Liver (tissue), 8 donors: ENCODE measurements at regions not wholly inside any gene's neighbourhood (a gene's known extent, or its start where the extent isn't known, plus 50 kb on each side); places are given as distances from the start of the nearest gene placed in this dataset.

Experiments used
- DNase-seq: peaks from one replicate; pipeline ENCODE4 v3.0.0-alpha.2; 2017; ENCODE audit warnings: low spot score
- H3K27ac ChIP-seq, 2 donors: one replicate each; pipeline ENCODE4 v1.7.0; 2013; ENCODE audit warnings: inconsistent platforms in 2 of 2, low read length in 2 of 2, control low read depth in 1 of 2, low read depth in 1 of 2, mild to moderate bottlenecking in 1 of 2
- H3K27me3 ChIP-seq, 4 donors: one replicate each; pipeline versions ENCODE4 v1.6.1 to v1.7.0; 2013; ENCODE audit warnings: low read length in 3 of 4, inconsistent platforms in 1 of 4, mild to moderate bottlenecking in 1 of 4, moderate library complexity in 1 of 4; ENCODE audit not compliant: control insufficient read depth in 4 of 4, insufficient read depth in 4 of 4
- H3K36me3 ChIP-seq, 4 donors: one replicate each; pipeline versions ENCODE4 v1.6.1 to v1.7.0; 2013; ENCODE audit warnings: low read length in 3 of 4, mild to moderate bottlenecking in 3 of 4, low read depth in 1 of 4, moderate library complexity in 1 of 4; ENCODE audit not compliant: control insufficient read depth in 4 of 4, insufficient read depth in 3 of 4
- H3K4me1 ChIP-seq, 4 donors: one replicate each; pipeline versions ENCODE4 v1.6.1 to v1.7.0; 2013; ENCODE audit warnings: low read length in 3 of 4, mild to moderate bottlenecking in 3 of 4, moderate library complexity in 1 of 4; ENCODE audit not compliant: control insufficient read depth in 4 of 4, insufficient read depth in 4 of 4
- H3K4me3 ChIP-seq, 3 donors: one replicate each; pipeline versions ENCODE4 v1.6.1 to v1.7.0; 2013; ENCODE audit warnings: low read length in 3 of 3, control low read depth in 1 of 3, low read depth in 1 of 3, mild to moderate bottlenecking in 1 of 3
- H3K9ac ChIP-seq, 2 donors: one replicate each; pipeline ENCODE4 v1.7.0; 2013; ENCODE audit warnings: low read length in 2 of 2, mild to moderate bottlenecking in 2 of 2, moderate library complexity in 2 of 2, control low read depth in 1 of 2, low read depth in 1 of 2
- H3K9me3 ChIP-seq, 4 donors: one replicate each; pipeline versions ENCODE4 v1.6.1 to v1.7.0; 2013; ENCODE audit warnings: low read length in 3 of 4; ENCODE audit not compliant: control insufficient read depth in 4 of 4
- EGR1 ChIP-seq, 2 donors: IDR thresholded peaks; 2 replicates each; pipeline ENCODE4 v1.6.1; 2016 to 2018; ENCODE audit warnings: antibody characterized with exemption in 2 of 2, low read depth in 2 of 2
- FOXA1 ChIP-seq: IDR thresholded peaks from 2 replicates; pipeline ENCODE4 v1.6.1; 2016; ENCODE audit warnings: antibody characterized with exemption
- FOXA2 ChIP-seq: IDR thresholded peaks from 2 replicates; pipeline ENCODE4 v1.6.1; 2016; ENCODE audit warnings: antibody characterized with exemption
- GABPA ChIP-seq, 2 donors: IDR thresholded peaks in 1 of 2; conservative IDR thresholded peaks in 1 of 2; 2 replicates each; pipeline ENCODE4 v1.6.1; 2016; ENCODE audit warnings: antibody characterized with exemption in 2 of 2, mild to moderate bottlenecking in 1 of 2, moderate library complexity in 1 of 2
- HNF4A ChIP-seq, 2 donors: conservative IDR thresholded peaks; 2 replicates each; pipeline ENCODE4 v1.6.1; 2016; ENCODE audit warnings: antibody characterized with exemption in 2 of 2, mild to moderate bottlenecking in 2 of 2
- HNF4G ChIP-seq: IDR thresholded peaks from 2 replicates; pipeline ENCODE4 v1.6.1; 2016; ENCODE audit warnings: antibody characterized with exemption
- JUND ChIP-seq, 2 donors: IDR thresholded peaks; 2 replicates each; pipeline ENCODE4 v1.6.1; 2016; ENCODE audit warnings: antibody characterized with exemption in 2 of 2
- NR2F2 ChIP-seq: IDR thresholded peaks from 2 replicates; pipeline ENCODE4 v1.6.1; 2016; ENCODE audit warnings: antibody characterized with exemption
- RAD21 ChIP-seq, 2 donors: IDR thresholded peaks; 2 replicates each; pipeline ENCODE4 v1.6.1; 2016; ENCODE audit warnings: antibody characterized with exemption in 2 of 2, mild to moderate bottlenecking in 2 of 2
- RXRA ChIP-seq, 2 donors: IDR thresholded peaks; 2 replicates each; pipeline ENCODE4 v1.6.1; 2017 to 2018; ENCODE audit warnings: antibody characterized with exemption in 2 of 2, mild to moderate bottlenecking in 1 of 2
- SP1 ChIP-seq: IDR thresholded peaks from 2 replicates; pipeline ENCODE4 v1.6.1; 2018; ENCODE audit warnings: antibody characterized with exemption, mild to moderate bottlenecking
- TAF1 ChIP-seq: conservative IDR thresholded peaks from 2 replicates; pipeline ENCODE4 v1.6.1; 2016; ENCODE audit warnings: antibody characterized with exemption, mild to moderate bottlenecking
- YY1 ChIP-seq: IDR thresholded peaks from 2 replicates; pipeline ENCODE4 v1.6.1; 2016; ENCODE audit warnings: antibody characterized with exemption, mild to moderate bottlenecking
- WGBS: extraction: QIAGEN DNeasy Blood & Tissue Kit; methylation state at CpG from one replicate; pipeline ENCODE4 v1.1.7; 2013; 5-methylcytosine and 5-hydroxymethylcytosine counted together
- TF ChIP-seq, protein P1 (sequence below): IDR thresholded peaks from 2 replicates; pipeline ENCODE4 v1.6.1; 2016; ENCODE audit warnings: antibody characterized with exemption, mild to moderate bottlenecking
- TF ChIP-seq, protein P2 (sequence below): IDR thresholded peaks from 2 replicates; pipeline ENCODE4 v1.6.1; 2016; ENCODE audit warnings: antibody characterized with exemption
- TF ChIP-seq, protein P3 (sequence below): fragments of 150-350 bp; IDR thresholded peaks from 2 replicates; pipeline ENCODE4 v1.5.1; 2017; ENCODE audit warnings: improper control_type of control experiment, low read depth, low read length; ENCODE audit not compliant: missing input control
- TF ChIP-seq, protein P4 (sequence below): IDR thresholded peaks from 2 replicates; pipeline ENCODE4 v1.6.1; 2016; ENCODE audit warnings: antibody characterized with exemption
- TF ChIP-seq, protein P5 (sequence below): IDR thresholded peaks from 2 replicates; pipeline ENCODE4 v1.6.1; 2016; ENCODE audit warnings: antibody characterized with exemption
- donor health status: healthy.
- donor health status: healthy.
- donor health status: healthy.
- donor health status: healthy.
- donor health status: healthy.

DNA sequence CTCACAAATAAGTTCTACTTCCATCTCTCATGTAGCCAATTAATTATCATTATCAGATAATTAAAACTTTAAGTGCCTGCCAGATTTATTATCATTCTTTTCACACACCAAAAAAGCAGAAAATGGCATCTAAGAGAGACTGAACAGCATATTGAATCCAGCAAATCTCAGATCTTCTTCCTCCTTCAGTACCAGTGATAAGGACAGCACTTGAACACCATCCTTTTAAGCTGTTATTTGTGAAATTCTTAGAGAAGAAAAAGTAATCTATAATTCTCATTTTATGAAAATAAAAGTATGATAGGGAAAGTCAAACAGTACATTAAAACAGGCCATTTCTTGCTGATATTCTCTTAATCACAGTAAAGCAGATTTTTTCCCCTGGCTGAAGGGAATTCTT is 104.5 kb downstream of the ELAPOR2 start:
- DNase-seq, result no peak
- H3K9ac ChIP-seq, result no peak overlapping the region
- no peaks in the 10 kb centered on the region for H3K36me3 ChIP-seq
- H3K4me3 ChIP-seq, result no peak overlapping the region
- no peaks in the 10 kb centered on the region for H3K27me3 ChIP-seq
- H3K9me3 ChIP-seq, result peaks cover 0 to 7% (median 2%) of the 10 kb centered on the region in 4 donors
- H3K27ac ChIP-seq, result no peak overlapping the region
- no peak for TF ChIP-seq HNF4G
- no peak for TF ChIP-seq RAD21 (IDR thresholded peaks at IDR 0.05)
- TF ChIP-seq SP1, result no peak
- no peak for TF ChIP-seq EGR1 (IDR thresholded peaks at IDR 0.05; ENCODE audit: low read depth in 2 of 2)
- TF ChIP-seq, protein P1, sequence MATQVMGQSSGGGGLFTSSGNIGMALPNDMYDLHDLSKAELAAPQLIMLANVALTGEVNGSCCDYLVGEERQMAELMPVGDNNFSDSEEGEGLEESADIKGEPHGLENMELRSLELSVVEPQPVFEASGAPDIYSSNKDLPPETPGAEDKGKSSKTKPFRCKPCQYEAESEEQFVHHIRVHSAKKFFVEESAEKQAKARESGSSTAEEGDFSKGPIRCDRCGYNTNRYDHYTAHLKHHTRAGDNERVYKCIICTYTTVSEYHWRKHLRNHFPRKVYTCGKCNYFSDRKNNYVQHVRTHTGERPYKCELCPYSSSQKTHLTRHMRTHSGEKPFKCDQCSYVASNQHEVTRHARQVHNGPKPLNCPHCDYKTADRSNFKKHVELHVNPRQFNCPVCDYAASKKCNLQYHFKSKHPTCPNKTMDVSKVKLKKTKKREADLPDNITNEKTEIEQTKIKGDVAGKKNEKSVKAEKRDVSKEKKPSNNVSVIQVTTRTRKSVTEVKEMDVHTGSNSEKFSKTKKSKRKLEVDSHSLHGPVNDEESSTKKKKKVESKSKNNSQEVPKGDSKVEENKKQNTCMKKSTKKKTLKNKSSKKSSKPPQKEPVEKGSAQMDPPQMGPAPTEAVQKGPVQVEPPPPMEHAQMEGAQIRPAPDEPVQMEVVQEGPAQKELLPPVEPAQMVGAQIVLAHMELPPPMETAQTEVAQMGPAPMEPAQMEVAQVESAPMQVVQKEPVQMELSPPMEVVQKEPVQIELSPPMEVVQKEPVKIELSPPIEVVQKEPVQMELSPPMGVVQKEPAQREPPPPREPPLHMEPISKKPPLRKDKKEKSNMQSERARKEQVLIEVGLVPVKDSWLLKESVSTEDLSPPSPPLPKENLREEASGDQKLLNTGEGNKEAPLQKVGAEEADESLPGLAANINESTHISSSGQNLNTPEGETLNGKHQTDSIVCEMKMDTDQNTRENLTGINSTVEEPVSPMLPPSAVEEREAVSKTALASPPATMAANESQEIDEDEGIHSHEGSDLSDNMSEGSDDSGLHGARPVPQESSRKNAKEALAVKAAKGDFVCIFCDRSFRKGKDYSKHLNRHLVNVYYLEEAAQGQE, result no peak
- TF ChIP-seq YY1, result no peak
- no peaks in the 10 kb centered on the region for H3K4me1 ChIP-seq

DNA sequence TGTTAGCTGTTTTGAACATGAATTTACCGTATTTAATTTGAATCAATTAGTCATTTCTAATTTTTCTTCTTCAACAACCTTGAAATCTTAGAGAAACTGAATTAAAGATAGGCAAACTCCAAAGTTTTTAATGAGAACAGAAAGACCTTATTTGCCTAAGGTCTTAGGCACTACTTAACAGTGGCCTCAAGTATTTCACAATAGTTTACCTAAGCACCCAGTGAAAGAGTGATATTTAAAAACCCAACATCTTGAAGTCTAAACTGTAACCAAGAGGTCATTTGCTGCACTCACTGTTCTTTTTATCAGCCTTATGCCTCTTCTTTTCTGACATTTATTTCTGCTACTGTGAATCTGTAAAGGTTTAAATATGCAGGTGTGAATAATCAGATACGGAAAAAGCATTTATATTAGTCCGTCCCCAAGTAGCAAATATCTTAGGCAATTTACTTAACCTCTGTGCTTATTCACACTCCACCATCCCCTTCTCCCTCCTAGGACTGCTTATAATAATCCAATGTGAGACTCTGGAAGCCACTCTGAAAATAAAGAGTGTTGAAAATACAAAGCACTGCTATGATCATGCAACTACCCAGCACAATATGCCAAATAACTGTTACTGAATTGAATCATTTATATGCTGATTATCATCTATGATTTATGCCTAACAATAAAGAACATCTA is 105.7 kb downstream of the ELAPOR2 start:
- Histone ChIP-seq H3K9ac (no peak overlapping the region), H3K27me3 (no peaks in the 10 kb centered on the region), H3K27ac (no peak overlapping the region), H3K4me3 (no peak overlapping the region), H3K36me3 (no peaks in the 10 kb centered on the region), H3K9me3 (peaks cover 0 to 4% (median 0%) of the 10 kb centered on the region in 4 donors), H3K4me1 (no peaks in the 10 kb centered on the region)
- TF ChIP-seq YY1, result no peak
- TF ChIP-seq TAF1, result no peak
- TF ChIP-seq FOXA2, result no peak
- TF ChIP-seq, protein P2, sequence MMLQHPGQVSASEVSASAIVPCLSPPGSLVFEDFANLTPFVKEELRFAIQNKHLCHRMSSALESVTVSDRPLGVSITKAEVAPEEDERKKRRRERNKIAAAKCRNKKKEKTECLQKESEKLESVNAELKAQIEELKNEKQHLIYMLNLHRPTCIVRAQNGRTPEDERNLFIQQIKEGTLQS, result no peak
- no peak for TF ChIP-seq NR2F2
- TF ChIP-seq EGR1 (IDR thresholded peaks at IDR 0.05; ENCODE audit: low read depth in 2 of 2), result no peak
- TF ChIP-seq, protein P3, sequence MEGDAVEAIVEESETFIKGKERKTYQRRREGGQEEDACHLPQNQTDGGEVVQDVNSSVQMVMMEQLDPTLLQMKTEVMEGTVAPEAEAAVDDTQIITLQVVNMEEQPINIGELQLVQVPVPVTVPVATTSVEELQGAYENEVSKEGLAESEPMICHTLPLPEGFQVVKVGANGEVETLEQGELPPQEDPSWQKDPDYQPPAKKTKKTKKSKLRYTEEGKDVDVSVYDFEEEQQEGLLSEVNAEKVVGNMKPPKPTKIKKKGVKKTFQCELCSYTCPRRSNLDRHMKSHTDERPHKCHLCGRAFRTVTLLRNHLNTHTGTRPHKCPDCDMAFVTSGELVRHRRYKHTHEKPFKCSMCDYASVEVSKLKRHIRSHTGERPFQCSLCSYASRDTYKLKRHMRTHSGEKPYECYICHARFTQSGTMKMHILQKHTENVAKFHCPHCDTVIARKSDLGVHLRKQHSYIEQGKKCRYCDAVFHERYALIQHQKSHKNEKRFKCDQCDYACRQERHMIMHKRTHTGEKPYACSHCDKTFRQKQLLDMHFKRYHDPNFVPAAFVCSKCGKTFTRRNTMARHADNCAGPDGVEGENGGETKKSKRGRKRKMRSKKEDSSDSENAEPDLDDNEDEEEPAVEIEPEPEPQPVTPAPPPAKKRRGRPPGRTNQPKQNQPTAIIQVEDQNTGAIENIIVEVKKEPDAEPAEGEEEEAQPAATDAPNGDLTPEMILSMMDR, result no peak
- no peak for TF ChIP-seq JUND (IDR thresholded peaks at IDR 0.05)
- TF ChIP-seq GABPA (IDR thresholded peaks at IDR 0.05 in 1 of 2, conservative IDR thresholded peaks at IDR 0.05 in 1 of 2), result no peak
- TF ChIP-seq RAD21 (IDR thresholded peaks at IDR 0.05), result no peak
- TF ChIP-seq, protein P4, sequence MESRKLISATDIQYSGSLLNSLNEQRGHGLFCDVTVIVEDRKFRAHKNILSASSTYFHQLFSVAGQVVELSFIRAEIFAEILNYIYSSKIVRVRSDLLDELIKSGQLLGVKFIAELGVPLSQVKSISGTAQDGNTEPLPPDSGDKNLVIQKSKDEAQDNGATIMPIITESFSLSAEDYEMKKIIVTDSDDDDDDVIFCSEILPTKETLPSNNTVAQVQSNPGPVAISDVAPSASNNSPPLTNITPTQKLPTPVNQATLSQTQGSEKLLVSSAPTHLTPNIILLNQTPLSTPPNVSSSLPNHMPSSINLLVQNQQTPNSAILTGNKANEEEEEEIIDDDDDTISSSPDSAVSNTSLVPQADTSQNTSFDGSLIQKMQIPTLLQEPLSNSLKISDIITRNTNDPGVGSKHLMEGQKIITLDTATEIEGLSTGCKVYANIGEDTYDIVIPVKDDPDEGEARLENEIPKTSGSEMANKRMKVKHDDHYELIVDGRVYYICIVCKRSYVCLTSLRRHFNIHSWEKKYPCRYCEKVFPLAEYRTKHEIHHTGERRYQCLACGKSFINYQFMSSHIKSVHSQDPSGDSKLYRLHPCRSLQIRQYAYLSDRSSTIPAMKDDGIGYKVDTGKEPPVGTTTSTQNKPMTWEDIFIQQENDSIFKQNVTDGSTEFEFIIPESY, result no peak
- TF ChIP-seq, protein P5, sequence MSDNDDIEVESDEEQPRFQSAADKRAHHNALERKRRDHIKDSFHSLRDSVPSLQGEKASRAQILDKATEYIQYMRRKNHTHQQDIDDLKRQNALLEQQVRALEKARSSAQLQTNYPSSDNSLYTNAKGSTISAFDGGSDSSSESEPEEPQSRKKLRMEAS, result no peak
- no peak for TF ChIP-seq FOXA1
- TF ChIP-seq, protein P1, result no peak
- TF ChIP-seq SP1, result no peak
- TF ChIP-seq RXRA (IDR thresholded peaks at IDR 0.05), result no peak
- TF ChIP-seq HNF4A (conservative IDR thresholded peaks at IDR 0.05), result no peak
- TF ChIP-seq HNF4G, result no peak
- DNase-seq, result no peak
- WGBS, result 82% methylated on average over 3 of the region's 3 CpGs
